H1 (cell line): ENCODE measurements at regions not wholly inside any gene's neighbourhood (a gene's known extent, or its start where the extent isn't known, plus 50 kb on each side); places are given as distances from the start of the nearest gene placed in this dataset.

Experiments used
- CTCF ChIA-PET: fragments of 300-600 bp; sonication (Branson Sonifier 250); formaldehyde crosslinking; loops from one replicate; lab custom pipeline; 2021; ENCODE audit not compliant: partially characterized antibody; lab: Charles Lee
- POLR2A ChIA-PET: fragments of 300-600 bp; sonication (Branson Sonifier 250); formaldehyde crosslinking; loops from one replicate; lab custom pipeline; 2021; ENCODE audit warnings: inconsistent platforms; ENCODE audit not compliant: partially characterized antibody; lab: Charles Lee
- DNase-seq, 2 experiments: peaks; one replicate each; pipeline versions ENCODE4 v3.0.0 to v3.0.0-alpha.2; 2010 to 2022; ENCODE audit warnings: low spot score in 2 of 2, low read depth in 1 of 2, mixed read lengths in 1 of 2
- FAIRE-seq: peaks from 2 replicates; lab custom pipeline; 2011; peaks lifted over from hg19 to GRCh38; lab: Jason Lieb, UNC
- H2AFZ ChIP-seq: 2 replicates; pipeline ENCODE4 v1.8.1; 2012; ENCODE audit warnings: low read length, inconsistent platforms
- H2AK5ac ChIP-seq: 2 replicates; pipeline ENCODE4 v1.6.1; 2013; ENCODE audit warnings: low read depth, low read length
- H2BK120ac ChIP-seq: replicated peaks from 2 replicates; pipeline ENCODE3; 2013; ENCODE audit warnings: low read depth, low read length, inconsistent platforms
- H2BK12ac ChIP-seq: 2 replicates; pipeline ENCODE4 v1.6.1; 2013; ENCODE audit warnings: low read depth, low read length
- H2BK15ac ChIP-seq: 2 replicates; pipeline ENCODE4 v1.6.1; 2013; ENCODE audit warnings: low read length
- H2BK20ac ChIP-seq: 2 replicates; pipeline ENCODE4 v1.6.1; 2013; ENCODE audit warnings: low read length
- H2BK5ac ChIP-seq: 2 replicates; pipeline ENCODE4 v1.6.1; 2013; ENCODE audit warnings: low read depth, low read length
- H3K14ac ChIP-seq: 2 replicates; pipeline ENCODE4 v1.6.1; 2013; ENCODE audit warnings: inconsistent platforms; ENCODE audit not compliant: insufficient read length
- H3K18ac ChIP-seq: 2 replicates; pipeline ENCODE4 v1.6.1; 2013; ENCODE audit warnings: low read length; ENCODE audit errors: extremely low read depth
- H3K23ac ChIP-seq: 2 replicates; pipeline ENCODE4 v1.6.1; 2013; ENCODE audit warnings: inconsistent platforms; ENCODE audit not compliant: insufficient read length
- H3K23me2 ChIP-seq: 2 replicates; pipeline ENCODE4 v1.6.1; 2013; ENCODE audit warnings: low read depth, low read length
- H3K27ac ChIP-seq: 2 replicates; pipeline ENCODE4 v1.6.1; 2011; ENCODE audit warnings: low read depth, low read length, inconsistent platforms
- H3K27me3 ChIP-seq, 4 experiments: replicated peaks in 1 of 4; 1 replicate in 1 of 4; 2 replicates in 3 of 4; pipeline versions ENCODE4 v1.6.1 to v1.8.1; 2011 to 2013; ENCODE audit warnings: low read length in 3 of 4, mild to moderate bottlenecking in 3 of 4, inconsistent platforms in 2 of 4, mixed read lengths in 2 of 4, moderate library complexity in 1 of 4; ENCODE audit not compliant: control insufficient read depth in 3 of 4, insufficient read depth in 3 of 4; ENCODE audit errors: extremely low read depth in 1 of 4
- H3K36me3 ChIP-seq, 4 experiments: 2 replicates each; pipeline versions ENCODE4 v1.6.1 to v1.8.1; 2011 to 2013; ENCODE audit warnings: mild to moderate bottlenecking in 4 of 4, low read length in 3 of 4, moderate library complexity in 2 of 4, control low read depth in 1 of 4, inconsistent platforms in 1 of 4; ENCODE audit not compliant: insufficient read depth in 4 of 4, control insufficient read depth in 2 of 4
- H3K4ac ChIP-seq: replicated peaks from 2 replicates; pipeline ENCODE3; 2013; ENCODE audit warnings: low read length, low read depth, mixed read lengths, inconsistent platforms; ENCODE audit not compliant: insufficient read length
- H3K4me1 ChIP-seq, 4 experiments: replicated peaks in 1 of 4; 1 replicate in 1 of 4; 2 replicates in 3 of 4; pipeline versions ENCODE4 v1.6.1 to v1.8.1; 2011 to 2013; ENCODE audit warnings: low read length in 3 of 4, inconsistent platforms in 2 of 4, mixed read lengths in 1 of 4; ENCODE audit not compliant: insufficient read depth in 4 of 4, control insufficient read depth in 3 of 4
- H3K4me2 ChIP-seq, 2 experiments: 2 replicates each; pipeline versions ENCODE4 v1.6.1 to v1.8.1; 2011 to 2013; ENCODE audit warnings: low read depth in 2 of 2, low read length in 2 of 2, control low read depth in 1 of 2, inconsistent platforms in 1 of 2, mild to moderate bottlenecking in 1 of 2; ENCODE audit not compliant: insufficient read depth in 1 of 2
- H3K4me3 ChIP-seq, 4 experiments: fragments of 200-600, 300-600 bp in 1 of 4; sonication (generic), shearing (Covaris generic), sonication (Bioruptor Twin) in 1 of 4; 2 replicates each; pipeline versions ENCODE4 v1.5.1 to v1.8.1; 2011 to 2016; ENCODE audit warnings: low read length in 4 of 4, low read depth in 3 of 4, control low read depth in 2 of 4, inconsistent platforms in 2 of 4, mild to moderate bottlenecking in 2 of 4, mixed read lengths in 1 of 4, moderate library complexity in 1 of 4; ENCODE audit not compliant: insufficient read depth in 2 of 4; ENCODE audit errors: extremely low read depth in 1 of 4
- H3K56ac ChIP-seq: replicated peaks from 2 replicates; pipeline ENCODE3; 2013; ENCODE audit warnings: low read depth, mild to moderate bottlenecking, mixed read lengths, low read length, inconsistent platforms; ENCODE audit not compliant: insufficient read length
- H3K79me1 ChIP-seq: 2 replicates; pipeline ENCODE4 v1.6.1; 2013; ENCODE audit warnings: low read depth, low read length, control low read depth
- H3K79me2 ChIP-seq, 2 experiments: 2 replicates each; pipeline versions ENCODE4 v1.6.1 to v1.8.1; 2012 to 2013; ENCODE audit warnings: low read length in 2 of 2, mild to moderate bottlenecking in 2 of 2, inconsistent platforms in 1 of 2; ENCODE audit not compliant: insufficient read depth in 2 of 2, control insufficient read depth in 1 of 2
- H3K9ac ChIP-seq, 4 experiments: replicated peaks in 1 of 4; 1 replicate in 1 of 4; 2 replicates in 3 of 4; pipeline versions ENCODE4 v1.6.1 to v1.8.1; 2011 to 2013; ENCODE audit warnings: low read depth in 3 of 4, low read length in 3 of 4, control low read depth in 2 of 4, mild to moderate bottlenecking in 2 of 4, moderate library complexity in 2 of 4, inconsistent platforms in 1 of 4; ENCODE audit errors: extremely low read depth in 1 of 4
- H3K9me3 ChIP-seq, 2 experiments: 2 replicates each; pipeline versions ENCODE4 v1.6.1 to v1.8.1; 2012 to 2013; ENCODE audit warnings: mild to moderate bottlenecking in 2 of 2, moderate library complexity in 2 of 2, control low read depth in 1 of 2, inconsistent platforms in 1 of 2, low read depth in 1 of 2, low read length in 1 of 2, mixed read lengths in 1 of 2; ENCODE audit not compliant: insufficient read depth in 2 of 2
- H4K20me1 ChIP-seq, 2 experiments: replicated peaks in 1 of 2; 2 replicates each; pipeline versions ENCODE3 to v1.8.1; 2011 to 2013; ENCODE audit warnings: inconsistent platforms in 2 of 2, low read length in 2 of 2, mild to moderate bottlenecking in 1 of 2; ENCODE audit not compliant: insufficient read depth in 2 of 2, control insufficient read depth in 1 of 2
- H4K5ac ChIP-seq: 2 replicates; pipeline ENCODE4 v1.6.1; 2013; ENCODE audit warnings: low read length, low read depth, mixed read lengths, inconsistent platforms; ENCODE audit not compliant: insufficient read length
- H4K8ac ChIP-seq: 2 replicates; pipeline ENCODE4 v1.8.0; 2013; ENCODE audit warnings: mild to moderate bottlenecking, moderate library complexity, low read length, inconsistent platforms; ENCODE audit not compliant: insufficient read depth; ENCODE audit errors: extremely low read depth
- H4K91ac ChIP-seq: replicated peaks from 2 replicates; pipeline ENCODE3; 2013; ENCODE audit warnings: low read length, mixed read lengths, inconsistent platforms; ENCODE audit not compliant: insufficient read length
- EZH2 ChIP-seq: fragments of 200-600 bp; sonication (generic); IDR thresholded peaks from 2 replicates; pipeline ENCODE4 v1.7.1; 2012; ENCODE audit warnings: low read depth, mild to moderate bottlenecking, moderate library complexity, low read length, inconsistent platforms; ENCODE audit not compliant: severe bottlenecking
- RAD21 ChIP-seq, 2 experiments: IDR thresholded peaks in 1 of 2; conservative IDR thresholded peaks in 1 of 2; 2 replicates each; pipeline ENCODE4 v1.6.1; 2011; ENCODE audit warnings: low read depth in 2 of 2, low read length in 2 of 2, improper control_type of control experiment in 1 of 2, inconsistent platforms in 1 of 2, mild to moderate bottlenecking in 1 of 2, moderate library complexity in 1 of 2
- WGBS, 2 experiments: shearing (Covaris generic) in 1 of 2; methylation state at CpG; one replicate each; pipeline versions ENCODE4 v1.1.6 to v1.1.7; 2013 to 2015; ENCODE audit warnings: low lambda C conversion rate in 2 of 2, mixed read lengths in 2 of 2, inconsistent platforms in 1 of 2, low coverage in 1 of 2, missing lambda C conversion rate in 1 of 2; ENCODE audit not compliant: insufficient replicate concordance in 2 of 2, insufficient coverage in 1 of 2, insufficient read length in 1 of 2; ENCODE audit errors: extremely low coverage in 1 of 2, missing lambda C conversion rate in 1 of 2; 5-methylcytosine and 5-hydroxymethylcytosine counted together

GRCh38 chr3:16834214-16834613 is 50.5 kb upstream of the PLCL2 start:
- CTCF ChIA-PET = interaction anchor here (1.1 to 1.8 kb wide), 2 partner anchors 13 to 82 kb away, joined by 3 to 4 read pairs; no protein-coding TSS in a partner anchor
- Histone ChIP-seq H4K8ac (no peak overlapping the region), H3K27me3 (no peaks in the 10 kb centered on the region), H3K4me3 (no peak overlapping the region), H3K4me2 (no peak overlapping the region), H3K56ac (no peak overlapping the region), H2BK5ac (no peak overlapping the region), H3K27ac (no peak overlapping the region), H3K23me2 (no peaks in the 10 kb centered on the region), H3K4ac (no peak overlapping the region), H3K79me2 (no peaks in the 10 kb centered on the region), H3K9me3 (no peaks in the 10 kb centered on the region), H2BK15ac (no peak overlapping the region), H3K36me3 (no peaks in the 10 kb centered on the region), H4K91ac (no peak overlapping the region), H3K14ac (no peak overlapping the region), H4K5ac (no peak overlapping the region), H3K4me1 (peaks cover 0 to 3% (median 0%) of the 10 kb centered on the region in 4 experiments; a peak in 2 of 7 replicates), H3K9ac (no peak overlapping the region), H3K18ac (no peak overlapping the region; the same call in 1 of the 2 replicates), H3K23ac (no peak overlapping the region), H3K79me1 (no peaks in the 10 kb centered on the region), H2AFZ (no peak overlapping the region), H2BK12ac (no peak overlapping the region), H2AK5ac (no peak overlapping the region), H4K20me1 (no peaks in the 10 kb centered on the region), H2BK20ac (no peak overlapping the region), H2BK120ac (no peak overlapping the region)
- no peak for DNase-seq
- FAIRE-seq = no peak
- WGBS, 2 experiments = 86% methylated on average over 4 of the region's 4 CpGs; no CpG with 5 or more reads in 1 of the 2 experiments
- peak; percentile 16 to 28; a peak in 1 of 4 replicates for TF ChIP-seq RAD21 (IDR thresholded peaks at IDR 0.05 in 1 of 2, conservative IDR thresholded peaks at IDR 0.05 in 1 of 2; ENCODE audit: low read depth in 2 of 2, low read length in 2 of 2)
- no peak for TF ChIP-seq EZH2
- POLR2A ChIA-PET = no interaction called here
